Activated CD4-positive, alpha-beta T cell treated with anti-CD3 and anti-CD28 coated beads, Interleukin-2, amount 50 U/mL, for 48 hours (primary cell): ENCODE measurements at regions not wholly inside any gene's neighbourhood (a gene's known extent, or its start where the extent isn't known, plus 50 kb on each side); places are given as distances from the start of the nearest gene placed in this dataset.
"Not testable (repeated sequence)": the region's sequence is repeated elsewhere in the genome, so short reads cannot be mapped to it uniquely, and the experiment has no call there.

Experiments
- DNase-seq, 2 experiments: peaks; one replicate each; pipeline ENCODE4 v3.0.0-alpha.2; 2020

GRCh38 chr12:38016602-38017001 is 300.0 kb upstream of the ALG10B start:
- DNase-seq: no peak

- no peak for DNase-seq
Observed at GRCh38 chr12:38025916-38026315, 290.7 kb upstream of the ALG10B start.

GRCh38 chr12:38053113-38053512 is 263.5 kb upstream of the ALG10B start:
- DNase-seq: no peak

- peak in 1 of 2 experiments; percentile 3 for DNase-seq
Observed at GRCh38 chr12:38053655-38054464, 262.7 kb upstream of the ALG10B start.

- DNase-seq: no peak
Observed at GRCh38 chr12:38056701-38057689, 259.6 kb upstream of the ALG10B start.

- DNase-seq: no peak
Observed at GRCh38 chr12:38099686-38100085, 216.9 kb upstream of the ALG10B start.

- DNase-seq: no peak
Observed at GRCh38 chr12:38101753-38102152, 214.8 kb upstream of the ALG10B start.

GRCh38 chr12:38102197-38102596 is 214.4 kb upstream of the ALG10B start:
- no peak for DNase-seq

GRCh38 chr12:38110026-38110699 is 206.4 kb upstream of the ALG10B start:
- DNase-seq: no peak

GRCh38 chr12:38113991-38114390 is 202.6 kb upstream of the ALG10B start:
- DNase-seq: no peak

GRCh38 chr12:38116968-38117367 is 199.6 kb upstream of the ALG10B start:
- no peak for DNase-seq

GRCh38 chr12:38118632-38119031 is 197.9 kb upstream of the ALG10B start:
- DNase-seq: no peak

GRCh38 chr12:38120438-38120837 is 196.1 kb upstream of the ALG10B start:
- DNase-seq: no peak

GRCh38 chr12:38123028-38123427 is 193.5 kb upstream of the ALG10B start:
- DNase-seq: not testable (repeated sequence)

- DNase-seq: no peak
Observed at GRCh38 chr12:38123566-38124246, 192.9 kb upstream of the ALG10B start.

- DNase-seq: no peak
Observed at GRCh38 chr12:38124247-38125012, 192.1 kb upstream of the ALG10B start.

- DNase-seq: no peak
Observed at GRCh38 chr12:38132139-38132538, 184.4 kb upstream of the ALG10B start.

- no peak for DNase-seq
Observed at GRCh38 chr12:38137287-38137686, 179.3 kb upstream of the ALG10B start.

GRCh38 chr12:38137716-38138115 is 178.9 kb upstream of the ALG10B start:
- DNase-seq: no peak

- peak; percentile 73 to 78 for DNase-seq
Observed at GRCh38 chr12:38138225-38139221, 178.1 kb upstream of the ALG10B start.
